ENCODE measurements at regions not wholly inside any gene's neighbourhood (a gene's known extent, or its start where the extent isn't known, plus 50 kb on each side); places are given as distances from the start of the nearest gene placed in this dataset.

GRCh38 chr10:53091574-53091973 is 319.0 kb upstream of the MBL2 start:
- peaks cover 4 to 14% (median 5%) of the 10 kb centered on the region in 3 experiments; a peak in 4 of 7 replicates for H3K36me3 Mint-ChIP-seq (ENCODE audit: insufficient read depth in 1 of 3, low read depth in 3 of 3)
- no peaks in the 10 kb centered on the region for H3K27me3 Mint-ChIP-seq (ENCODE audit: low read depth)

More at GRCh38 chr10:53091574-53091973, 319.0 kb upstream of the MBL2 start:
- peaks cover 0 to 8% of the 10 kb centered on the region in 2 experiments; a peak in 3 of 4 replicates for H3K4me1 Mint-ChIP-seq
- H3K4ac ChIP-seq (ENCODE audit: low read depth, low read length): no peak overlapping the region
- DNase-seq: no peak
- H2BK15ac ChIP-seq (ENCODE audit: low read depth, low read length): no peak overlapping the region
- no peak overlapping the region for H3K4me3 Mint-ChIP-seq
- H2BK12ac ChIP-seq (ENCODE audit: insufficient read length, low read depth, low read length): no peak overlapping the region
- peaks cover 12% of the 10 kb centered on the region in 2 experiments; a peak in 4 of 5 replicates for H3K9me3 Mint-ChIP-seq
- no peak overlapping the region for H3T11ph ChIP-seq (ENCODE audit: low read length)
- no peak overlapping the region for H3K23ac ChIP-seq (ENCODE audit: insufficient read length, low read depth, low read length)
- H3K27me3 ChIP-seq (ENCODE audit: insufficient read depth, low read length): no peaks in the 10 kb centered on the region
- no peak overlapping the region for H3K18ac ChIP-seq (ENCODE audit: insufficient read length, low read depth, low read length)
- H4K5ac ChIP-seq (ENCODE audit: insufficient read length, low read depth, low read length): no peak overlapping the region
- H3K27ac ChIP-seq (ENCODE audit: insufficient read length, low read depth, low read length): no peak overlapping the region
- H3K9ac ChIP-seq (ENCODE audit: extremely low read depth, insufficient read length, low read length): no peak overlapping the region
- no peaks in the 10 kb centered on the region for H3K23me2 ChIP-seq (ENCODE audit: insufficient read length, low read depth, low read length, poor library complexity, severe bottlenecking)
- no peak overlapping the region for H2BK20ac ChIP-seq (ENCODE audit: low read depth, low read length, poor library complexity, severe bottlenecking)
- no peak overlapping the region for H3K4me2 ChIP-seq (ENCODE audit: insufficient read depth, insufficient read length, low read length)
- no peak overlapping the region for H3K56ac ChIP-seq (ENCODE audit: insufficient read length, low read depth, low read length)
- WGBS (ENCODE audit: extremely low coverage, insufficient read length, low lambda C conversion rate): no CpG with 5 or more reads among the region's 4 CpGs
- no peaks in the 10 kb centered on the region for H3K79me1 ChIP-seq (ENCODE audit: insufficient read depth, low read depth, low read length, poor library complexity, severe bottlenecking)
- H2AK5ac ChIP-seq (ENCODE audit: insufficient read length, low read length): no peak overlapping the region
- TF ChIP-seq CTCF (conservative IDR thresholded peaks at IDR 0.05): no peak
- no peak overlapping the region for H4K8ac ChIP-seq (replicated peaks; ENCODE audit: insufficient read length, low read depth, low read length)
- no peak overlapping the region for H2AFZ ChIP-seq (ENCODE audit: low read length)
- no peaks in the 10 kb centered on the region for H3K4me1 ChIP-seq (ENCODE audit: insufficient read depth, low read length)
- H3K79me2 ChIP-seq (ENCODE audit: insufficient read depth, low read length): no peaks in the 10 kb centered on the region
- H3K27ac Mint-ChIP-seq: 0 out of 7 replicates have a peak overlapping the region, but pooled peaks of 1 of the 3 experiments have one; percentile 68
- H2BK5ac ChIP-seq (ENCODE audit: insufficient read length, low read length): no peak overlapping the region
- no peak overlapping the region for H2BK120ac ChIP-seq (ENCODE audit: low read depth, low read length, poor library complexity, severe bottlenecking)
- H4K20me1 ChIP-seq (ENCODE audit: control insufficient read depth, insufficient read depth, insufficient read length): no peaks in the 10 kb centered on the region
- no peaks in the 10 kb centered on the region for H3K9me3 ChIP-seq (ENCODE audit: control insufficient read depth, low read depth, low read length)
- H3K14ac ChIP-seq (ENCODE audit: insufficient read depth, low read length): no peak overlapping the region; the same call in 1 of the 2 replicates
- H4K91ac ChIP-seq (ENCODE audit: insufficient read length, low read depth, low read length): no peak overlapping the region
